HEK293 (cell line): ENCODE measurements at regions not wholly inside any gene's neighbourhood (a gene's known extent, or its start where the extent isn't known, plus 50 kb on each side); places are given as distances from the start of the nearest gene placed in this dataset.

Experiments used
- CTCF ChIA-PET: fragments of 350-600 bp; formaldehyde crosslinking; extraction: SDS; loops from one replicate; lab custom pipeline; 2021; ENCODE audit warnings: antibody characterized with exemption; lab: Yijun Ruan, JAX
- POLR2A ChIA-PET: fragments of 300-600 bp; formaldehyde crosslinking; extraction: SDS; loops from one replicate; lab custom pipeline; 2020; ENCODE audit warnings: antibody characterized with exemption, inconsistent platforms; lab: Yijun Ruan, JAX
- H3K27ac ChIP-seq: fragments of 200-500 bp; sonication (Bioruptor generic); 2 replicates; pipeline ENCODE4 v1.5.1; 2014; ENCODE audit warnings: low read depth, low read length, control low read depth, inconsistent platforms; ENCODE audit errors: extremely low read depth
- H3K36me3 ChIP-seq, 2 experiments: fragments of 200-500 bp in 1 of 2; sonication (Bioruptor generic) in 1 of 2; 1 replicate in 1 of 2; 2 replicates in 1 of 2; pipeline ENCODE4 v1.5.1; 2014 to 2017; ENCODE audit warnings: inconsistent platforms in 2 of 2, low read length in 2 of 2; ENCODE audit not compliant: control insufficient read depth in 2 of 2, insufficient read depth in 1 of 2
- H3K4me1 ChIP-seq: fragments of 200-500 bp; sonication (Bioruptor generic); 2 replicates; pipeline ENCODE4 v1.5.1; 2014; ENCODE audit warnings: mild to moderate bottlenecking, low read length, inconsistent platforms; ENCODE audit not compliant: control insufficient read depth, insufficient read depth
- H3K4me3 ChIP-seq: 2 replicates; pipeline ENCODE4 v1.5.1; 2011; ENCODE audit warnings: low read depth, mild to moderate bottlenecking, control low read depth, low read length, moderate library complexity
- H3K9me3 ChIP-seq: fragments of 200-500 bp; sonication (Bioruptor generic); 2 replicates; pipeline ENCODE4 v1.5.1; 2014; ENCODE audit warnings: low read depth, low read length, inconsistent platforms; ENCODE audit not compliant: control insufficient read depth, insufficient read depth
- GLI2 ChIP-seq: fragments of 450-650 bp; formaldehyde crosslinking; IDR thresholded peaks from 2 replicates; pipeline ENCODE4; 2017; ENCODE audit warnings: missing biosample characterization, missing genetic modification characterization, low read depth, borderline replicate concordance
- HOXA7 ChIP-seq: sonication (generic); formaldehyde crosslinking; IDR thresholded peaks from 2 replicates; pipeline ENCODE4 v1.8.1; 2022; ENCODE audit warnings: missing genetic modification reagents, borderline replicate concordance
- HOXD13 ChIP-seq: sonication (generic); formaldehyde crosslinking; IDR thresholded peaks from 2 replicates; pipeline ENCODE4 v1.8.0; 2022; ENCODE audit warnings: missing genetic modification reagents, borderline replicate concordance
- KLF7 ChIP-seq: fragments of 450-650 bp; formaldehyde crosslinking; IDR thresholded peaks from 2 replicates; pipeline ENCODE4 v1.5.1; 2016; ENCODE audit warnings: missing biosample characterization, missing genetic modification characterization, borderline replicate concordance
- MYNN ChIP-seq: fragments of 450-650 bp; formaldehyde crosslinking; IDR thresholded peaks from 2 replicates; pipeline ENCODE4 v1.5.1; 2016; ENCODE audit warnings: missing biosample characterization, missing genetic modification characterization, borderline replicate concordance
- PRDM1 ChIP-seq: fragments of 450-650 bp; formaldehyde crosslinking; IDR thresholded peaks from 2 replicates; pipeline ENCODE4; 2016; ENCODE audit warnings: missing biosample characterization, missing genetic modification characterization
- SP2 ChIP-seq: fragments of 450-650 bp; formaldehyde crosslinking; IDR thresholded peaks from 2 replicates; pipeline ENCODE4 v1.5.1; 2016; ENCODE audit warnings: missing biosample characterization, missing genetic modification characterization
- ZBTB11 ChIP-seq: fragments of 450-650 bp; formaldehyde crosslinking; conservative IDR thresholded peaks from 2 replicates; pipeline ENCODE4 v1.5.1; 2016; ENCODE audit warnings: low read depth, missing biosample characterization, missing genetic modification characterization
- ZNF132 ChIP-seq: fragments of 450-650 bp; formaldehyde crosslinking; IDR thresholded peaks from 2 replicates; pipeline ENCODE4 v1.5.1; 2017; ENCODE audit warnings: missing biosample characterization, missing genetic modification characterization, borderline replicate concordance
- ZNF184 ChIP-seq: fragments of 450-650 bp; IDR thresholded peaks from 2 replicates; pipeline ENCODE4 v1.5.1; 2018; ENCODE audit warnings: missing biosample characterization, mild to moderate bottlenecking, missing genetic modification characterization
- ZNF19 ChIP-seq: fragments of 450-650 bp; formaldehyde crosslinking; IDR thresholded peaks from 2 replicates; pipeline ENCODE4; 2016; ENCODE audit warnings: missing biosample characterization, missing genetic modification characterization, low read depth
- ZNF202 ChIP-seq: fragments of 450-650 bp; formaldehyde crosslinking; IDR thresholded peaks from 2 replicates; pipeline ENCODE4 v1.5.1; 2016; ENCODE audit warnings: missing biosample characterization, missing genetic modification characterization, borderline replicate concordance
- ZNF214 ChIP-seq: fragments of 450-650 bp; formaldehyde crosslinking; IDR thresholded peaks from 2 replicates; pipeline ENCODE4 v1.5.1; 2017; ENCODE audit warnings: missing biosample characterization, mild to moderate bottlenecking, missing genetic modification characterization, borderline replicate concordance
- ZNF248 ChIP-seq: fragments of 450-650 bp; formaldehyde crosslinking; IDR thresholded peaks from 2 replicates; pipeline ENCODE4 v1.5.1; 2017; ENCODE audit warnings: missing biosample characterization, missing genetic modification characterization
- ZNF37A ChIP-seq: fragments of 450-650 bp; IDR thresholded peaks from 2 replicates; pipeline ENCODE4 v1.5.1; 2018; ENCODE audit warnings: missing biosample characterization, missing genetic modification characterization
- ZNF391 ChIP-seq: fragments of 450-650 bp; formaldehyde crosslinking; IDR thresholded peaks from 2 replicates; pipeline ENCODE4 v1.5.1; 2016; ENCODE audit warnings: low read depth, missing biosample characterization, missing genetic modification characterization, borderline replicate concordance
- ZNF600 ChIP-seq: fragments of 450-650 bp; formaldehyde crosslinking; IDR thresholded peaks from 2 replicates; pipeline ENCODE4 v1.5.1; 2016; ENCODE audit warnings: missing biosample characterization, missing genetic modification characterization
- ZNF626 ChIP-seq: fragments of 450-650 bp; sonication (Bioruptor Pico); formaldehyde crosslinking; IDR thresholded peaks from 2 replicates; pipeline ENCODE4 v1.5.1; 2018; ENCODE audit warnings: missing biosample characterization, missing genetic modification characterization, inconsistent platforms
- ZNF768 ChIP-seq: fragments of 450-650 bp; formaldehyde crosslinking; IDR thresholded peaks from 2 replicates; pipeline ENCODE4 v1.5.1; 2018; ENCODE audit warnings: missing biosample characterization, mild to moderate bottlenecking, missing genetic modification characterization
- ZNF837 ChIP-seq: fragments of 450-650 bp; formaldehyde crosslinking; IDR thresholded peaks from 2 replicates; pipeline ENCODE4 v1.5.1; 2016; ENCODE audit warnings: missing biosample characterization, missing genetic modification characterization
- ZSCAN18 ChIP-seq: fragments of 450-650 bp; formaldehyde crosslinking; IDR thresholded peaks from 2 replicates; pipeline ENCODE4 v1.5.1; 2016; ENCODE audit warnings: missing biosample characterization, missing genetic modification characterization
- ZSCAN23 ChIP-seq: fragments of 450-650 bp; formaldehyde crosslinking; IDR thresholded peaks from 2 replicates; pipeline ENCODE4 v1.5.1; 2016; ENCODE audit warnings: missing biosample characterization, missing genetic modification characterization

- TF ChIP-seq ZNF214 (tag by site-specific recombination) (no peak), GLI2 (tag by site-specific recombination) (no peak), ZSCAN18 (no peak), ZNF626 (no peak), MYNN (no peak), ZNF19 (tag by site-specific recombination) (no peak), ZNF132 (tag by site-specific recombination) (no peak), ZNF768 (tag by site-specific recombination) (no peak), ZNF184 (tag by site-specific recombination) (no peak), ZBTB11 (no peak), ZNF37A (tag by site-specific recombination) (no peak), KLF7 (tag by site-specific recombination) (no peak), SP2 (tag by site-specific recombination) (no peak)
- Histone ChIP-seq H3K36me3 (no peaks in the 10 kb centered on the region), H3K4me1 (no peaks in the 10 kb centered on the region), H3K27ac (no peak overlapping the region), H3K4me3 (no peak overlapping the region), H3K9me3 (no peaks in the 10 kb centered on the region)
- CTCF ChIA-PET: no interaction called here
- POLR2A ChIA-PET: no interaction called here
Observed at GRCh38 chr13:87535911-87536310, 135.3 kb upstream of the SLITRK5 start.

GRCh38 chr13:87536499-87536898 is 134.7 kb upstream of the SLITRK5 start:
- Histone ChIP-seq H3K27ac (no peak overlapping the region), H3K4me3 (no peak overlapping the region), H3K4me1 (no peaks in the 10 kb centered on the region), H3K36me3 (no peaks in the 10 kb centered on the region), H3K9me3 (no peaks in the 10 kb centered on the region)
- ChIA-PET POLR2A (no interaction called here), CTCF (no interaction called here)
- no peak for TF ChIP-seq ZNF248
- TF ChIP-seq ZNF600 (tag by site-specific recombination): no peak
- TF ChIP-seq ZNF202 (tag by site-specific recombination): no peak
- TF ChIP-seq ZNF837 (tag by site-specific recombination): no peak
- TF ChIP-seq ZSCAN23: no peak
- TF ChIP-seq PRDM1 (tag by site-specific recombination): no peak
- no peak for TF ChIP-seq HOXA7 (CRISPR knock-in tag)
- no peak for TF ChIP-seq HOXD13 (CRISPR knock-in tag)
- TF ChIP-seq ZNF391: no peak
